Heart left ventricle (tissue), 13 donors: ENCODE measurements at regions not wholly inside any gene's neighbourhood (a gene's known extent, or its start where the extent isn't known, plus 50 kb on each side); places are given as distances from the start of the nearest gene placed in this dataset.

Experiments
- POLR2A ChIP-seq, 2 donors: fragments of 450-650 bp; IDR thresholded peaks; one replicate each; pipeline ENCODE4 v1.6.1; 2017; ENCODE audit warnings: antibody characterized with exemption in 2 of 2, mild to moderate bottlenecking in 2 of 2, moderate library complexity in 2 of 2
- TF ChIP-seq, protein P1 (sequence below), 12 donors: fragments of 200-600 bp; sonication (generic) in 4 of 12; IDR thresholded peaks; one replicate each; pipeline versions ENCODE4 v1.5.0 to v1.8.0; 2018 to 2022; ENCODE audit warnings: antibody characterized with exemption in 12 of 12, mild to moderate bottlenecking in 5 of 12
- donor health status: ischemic (EF 13 %, LVEDD 7.1; RV severe dilation, severe dysfunction).
- donor health status: DM: no; HTN: yes; CAD: no.
- donor health status: DM: no; HTN: no; CAD: no.
- donor health status: ischemic (EF 25% LVEDD 6.9; RV normal size, moderate dysfunction).
- donor health status: ischemic (EF 25% LVEDD 5.7; RV mildly dilated, moderate dysfunction).
- donor health status: ischemic (EF 35%, LVEDD 5.7; RV mildly dilated, moderate dysfunction).
- donor health status: nonischemic (EF 11% LVEDD 7.7; RV severe dilation, severe dysfunction).
- donor health status: DM: yes; HTN: yes; CAD: no.
- donor health status: PGD.
- donor health status: ischemic (EF 29% LVEDD 5.4; RV normal size, mild dysfunction).
- donor health status: nonischemic (EF 23%, LVEDD 6.1; RV moderate dilation, normal function).

DNA sequence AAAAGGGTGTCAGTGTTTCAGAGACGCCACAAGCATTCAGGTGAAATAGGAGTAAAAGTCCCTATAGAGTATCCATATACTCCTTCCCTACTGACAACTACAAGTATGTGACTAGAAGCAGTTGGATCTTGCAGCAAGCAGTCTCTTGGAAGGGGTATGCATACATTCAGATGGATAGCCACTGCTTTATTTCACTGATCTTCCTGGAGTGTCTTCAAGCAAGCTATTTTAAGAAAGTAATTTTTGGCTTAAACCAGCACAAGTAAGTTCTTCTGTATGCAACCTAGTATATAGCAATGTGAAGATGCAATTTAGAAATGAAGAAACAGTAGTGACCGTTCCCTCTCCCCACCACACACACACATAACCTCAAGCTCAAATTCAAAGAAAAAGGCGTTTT lies 446.8 kb upstream of the CDH18 start:
- TF ChIP-seq, protein P1, sequence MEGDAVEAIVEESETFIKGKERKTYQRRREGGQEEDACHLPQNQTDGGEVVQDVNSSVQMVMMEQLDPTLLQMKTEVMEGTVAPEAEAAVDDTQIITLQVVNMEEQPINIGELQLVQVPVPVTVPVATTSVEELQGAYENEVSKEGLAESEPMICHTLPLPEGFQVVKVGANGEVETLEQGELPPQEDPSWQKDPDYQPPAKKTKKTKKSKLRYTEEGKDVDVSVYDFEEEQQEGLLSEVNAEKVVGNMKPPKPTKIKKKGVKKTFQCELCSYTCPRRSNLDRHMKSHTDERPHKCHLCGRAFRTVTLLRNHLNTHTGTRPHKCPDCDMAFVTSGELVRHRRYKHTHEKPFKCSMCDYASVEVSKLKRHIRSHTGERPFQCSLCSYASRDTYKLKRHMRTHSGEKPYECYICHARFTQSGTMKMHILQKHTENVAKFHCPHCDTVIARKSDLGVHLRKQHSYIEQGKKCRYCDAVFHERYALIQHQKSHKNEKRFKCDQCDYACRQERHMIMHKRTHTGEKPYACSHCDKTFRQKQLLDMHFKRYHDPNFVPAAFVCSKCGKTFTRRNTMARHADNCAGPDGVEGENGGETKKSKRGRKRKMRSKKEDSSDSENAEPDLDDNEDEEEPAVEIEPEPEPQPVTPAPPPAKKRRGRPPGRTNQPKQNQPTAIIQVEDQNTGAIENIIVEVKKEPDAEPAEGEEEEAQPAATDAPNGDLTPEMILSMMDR (IDR thresholded peaks at IDR 0.05), result no peak
- TF ChIP-seq POLR2A (IDR thresholded peaks at IDR 0.05), result no peak
